ENCODE measurements at regions not wholly inside any gene's neighbourhood (a gene's known extent, or its start where the extent isn't known, plus 50 kb on each side); places are given as distances from the start of the nearest gene placed in this dataset.

DNA sequence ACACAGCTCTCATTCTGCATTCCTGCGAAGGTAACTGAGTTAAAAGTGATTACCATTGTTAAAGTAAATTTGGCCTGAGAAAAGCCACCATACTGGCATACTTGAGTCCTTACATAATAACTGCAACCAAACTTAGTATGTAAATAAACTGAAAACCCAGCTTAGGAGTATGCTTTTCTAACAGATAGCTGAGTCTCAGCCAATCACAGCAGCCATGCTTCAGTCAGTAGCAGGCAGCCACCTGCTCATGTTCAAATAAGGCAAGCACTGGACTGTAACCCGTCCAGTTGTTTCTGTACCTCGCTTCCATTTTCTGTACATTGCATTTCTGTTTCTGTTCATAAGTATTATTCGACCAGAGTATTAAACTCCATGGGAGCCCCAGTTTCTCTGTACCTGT, 58.6 kb downstream of the GCNT4 start:
- intact Hi-C loops (cut with micrococcal nuclease) = no loop called here
- Histone ChIP-seq H3K4me2 (ENCODE audit: low read length) (no peak overlapping the region), H3K27ac (ENCODE audit: low read depth, low read length) (no peak overlapping the region), H3K79me2 (ENCODE audit: insufficient read depth, low read length) (no peaks in the 10 kb centered on the region), H3K4me1 (ENCODE audit: control insufficient read depth in 1 of 2, insufficient read depth in 2 of 2, low read length in 2 of 2) (no peaks in the 10 kb centered on the region), H3K9me2 (ENCODE audit: insufficient read depth) (no peaks in the 10 kb centered on the region), H3K9ac (ENCODE audit: low read length) (no peak overlapping the region), H2AFZ (ENCODE audit: low read depth, low read length, poor library complexity, severe bottlenecking) (no peak overlapping the region), H3K9me3 (ENCODE audit: control insufficient read depth in 1 of 2, insufficient read depth in 1 of 2, low read depth in 1 of 2, low read length in 2 of 2) (no peaks in the 10 kb centered on the region), H3K36me3 (ENCODE audit: control insufficient read depth in 1 of 2, insufficient read depth in 2 of 2, low read length in 2 of 2) (no peaks in the 10 kb centered on the region), H4K20me1 (ENCODE audit: insufficient read depth) (no peaks in the 10 kb centered on the region), H3K27me3 (ENCODE audit: insufficient read depth, low read length) (no peaks in the 10 kb centered on the region), H3K4me3 (replicated peaks in 1 of 2; ENCODE audit: low read depth in 1 of 2, low read length in 2 of 2) (no peak overlapping the region)
- CTCF ChIA-PET = no interaction called here
- no peak for TF ChIP-seq FOSL1 (IDR thresholded peaks at IDR 0.05; ENCODE audit: low read depth)
- TF ChIP-seq ZFX (IDR thresholded peaks at IDR 0.05) = no peak
- no peak for TF ChIP-seq POLR2AphosphoS5 (IDR thresholded peaks at IDR 0.05; ENCODE audit: low read depth, low read length)
- TF ChIP-seq, protein P1, sequence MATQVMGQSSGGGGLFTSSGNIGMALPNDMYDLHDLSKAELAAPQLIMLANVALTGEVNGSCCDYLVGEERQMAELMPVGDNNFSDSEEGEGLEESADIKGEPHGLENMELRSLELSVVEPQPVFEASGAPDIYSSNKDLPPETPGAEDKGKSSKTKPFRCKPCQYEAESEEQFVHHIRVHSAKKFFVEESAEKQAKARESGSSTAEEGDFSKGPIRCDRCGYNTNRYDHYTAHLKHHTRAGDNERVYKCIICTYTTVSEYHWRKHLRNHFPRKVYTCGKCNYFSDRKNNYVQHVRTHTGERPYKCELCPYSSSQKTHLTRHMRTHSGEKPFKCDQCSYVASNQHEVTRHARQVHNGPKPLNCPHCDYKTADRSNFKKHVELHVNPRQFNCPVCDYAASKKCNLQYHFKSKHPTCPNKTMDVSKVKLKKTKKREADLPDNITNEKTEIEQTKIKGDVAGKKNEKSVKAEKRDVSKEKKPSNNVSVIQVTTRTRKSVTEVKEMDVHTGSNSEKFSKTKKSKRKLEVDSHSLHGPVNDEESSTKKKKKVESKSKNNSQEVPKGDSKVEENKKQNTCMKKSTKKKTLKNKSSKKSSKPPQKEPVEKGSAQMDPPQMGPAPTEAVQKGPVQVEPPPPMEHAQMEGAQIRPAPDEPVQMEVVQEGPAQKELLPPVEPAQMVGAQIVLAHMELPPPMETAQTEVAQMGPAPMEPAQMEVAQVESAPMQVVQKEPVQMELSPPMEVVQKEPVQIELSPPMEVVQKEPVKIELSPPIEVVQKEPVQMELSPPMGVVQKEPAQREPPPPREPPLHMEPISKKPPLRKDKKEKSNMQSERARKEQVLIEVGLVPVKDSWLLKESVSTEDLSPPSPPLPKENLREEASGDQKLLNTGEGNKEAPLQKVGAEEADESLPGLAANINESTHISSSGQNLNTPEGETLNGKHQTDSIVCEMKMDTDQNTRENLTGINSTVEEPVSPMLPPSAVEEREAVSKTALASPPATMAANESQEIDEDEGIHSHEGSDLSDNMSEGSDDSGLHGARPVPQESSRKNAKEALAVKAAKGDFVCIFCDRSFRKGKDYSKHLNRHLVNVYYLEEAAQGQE (IDR thresholded peaks at IDR 0.05; ENCODE audit: low read depth) = no peak
- TF ChIP-seq, protein P2, sequence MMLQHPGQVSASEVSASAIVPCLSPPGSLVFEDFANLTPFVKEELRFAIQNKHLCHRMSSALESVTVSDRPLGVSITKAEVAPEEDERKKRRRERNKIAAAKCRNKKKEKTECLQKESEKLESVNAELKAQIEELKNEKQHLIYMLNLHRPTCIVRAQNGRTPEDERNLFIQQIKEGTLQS (IDR thresholded peaks at IDR 0.05) = no peak
- no peak for TF ChIP-seq JUND (IDR thresholded peaks at IDR 0.05)
- TF ChIP-seq YY1 (IDR thresholded peaks at IDR 0.05; ENCODE audit: extremely low read depth, insufficient replicate concordance, low read depth, low read length) = no peak
- no peak for TF ChIP-seq CBX3 (IDR thresholded peaks at IDR 0.05; ENCODE audit: low read depth)
- no peak for TF ChIP-seq SIN3A (IDR thresholded peaks at IDR 0.05; ENCODE audit: low read depth)
- no peak for TF ChIP-seq EGR1 (IDR thresholded peaks at IDR 0.05; ENCODE audit: low read depth)
- no peak for TF ChIP-seq CEBPB (IDR thresholded peaks at IDR 0.05; ENCODE audit: low read depth)
- TF ChIP-seq, protein P3, sequence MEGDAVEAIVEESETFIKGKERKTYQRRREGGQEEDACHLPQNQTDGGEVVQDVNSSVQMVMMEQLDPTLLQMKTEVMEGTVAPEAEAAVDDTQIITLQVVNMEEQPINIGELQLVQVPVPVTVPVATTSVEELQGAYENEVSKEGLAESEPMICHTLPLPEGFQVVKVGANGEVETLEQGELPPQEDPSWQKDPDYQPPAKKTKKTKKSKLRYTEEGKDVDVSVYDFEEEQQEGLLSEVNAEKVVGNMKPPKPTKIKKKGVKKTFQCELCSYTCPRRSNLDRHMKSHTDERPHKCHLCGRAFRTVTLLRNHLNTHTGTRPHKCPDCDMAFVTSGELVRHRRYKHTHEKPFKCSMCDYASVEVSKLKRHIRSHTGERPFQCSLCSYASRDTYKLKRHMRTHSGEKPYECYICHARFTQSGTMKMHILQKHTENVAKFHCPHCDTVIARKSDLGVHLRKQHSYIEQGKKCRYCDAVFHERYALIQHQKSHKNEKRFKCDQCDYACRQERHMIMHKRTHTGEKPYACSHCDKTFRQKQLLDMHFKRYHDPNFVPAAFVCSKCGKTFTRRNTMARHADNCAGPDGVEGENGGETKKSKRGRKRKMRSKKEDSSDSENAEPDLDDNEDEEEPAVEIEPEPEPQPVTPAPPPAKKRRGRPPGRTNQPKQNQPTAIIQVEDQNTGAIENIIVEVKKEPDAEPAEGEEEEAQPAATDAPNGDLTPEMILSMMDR (IDR thresholded peaks at IDR 0.05 in 2 of 3, conservative IDR thresholded peaks at IDR 0.05 in 1 of 3; ENCODE audit: borderline replicate concordance in 1 of 3, insufficient read depth in 1 of 3, low read depth in 2 of 3, low read length in 2 of 3) = no peak
- no peak for TF ChIP-seq RAD21 (IDR thresholded peaks at IDR 0.05; ENCODE audit: low read depth)
- TF ChIP-seq EZH2 (IDR thresholded peaks at IDR 0.05) = no peak
- no peak for TF ChIP-seq SRF (IDR thresholded peaks at IDR 0.05; ENCODE audit: low read depth)
- TF ChIP-seq SP1 (IDR thresholded peaks at IDR 0.05; ENCODE audit: low read depth) = no peak
- no peak for TF ChIP-seq TCF7L2 (IDR thresholded peaks at IDR 0.05; ENCODE audit: borderline replicate concordance, extremely low read depth, insufficient read depth, insufficient read length)
- TF ChIP-seq POLR2A (IDR thresholded peaks at IDR 0.05; ENCODE audit: borderline replicate concordance, extremely low read depth, insufficient read depth, insufficient read length) = no peak
- ATAC-seq (no peak), DNase-seq (ENCODE audit: low read depth, low spot score) (no peak)
- RAD21 ChIA-PET (ENCODE audit: low non-redundant PET in 1 of 2, low total read pairs in 2 of 2, uncharacterized antibody in 2 of 2, unreplicated experiment in 2 of 2) = no interaction called here
- POLR2A ChIA-PET = no interaction called here
- no TSS peak for BruUV-seq (replicated peaks)
